DMS79 treated with DMSO at 0.1 percent for 48 hours (cell line): ENCODE measurements at regions not wholly inside any gene's neighbourhood (a gene's known extent, or its start where the extent isn't known, plus 50 kb on each side); places are given as distances from the start of the nearest gene placed in this dataset.

Experiments
- DNase-seq: peaks from one replicate; lab custom pipeline; 2025; lab: John Stamatoyannopoulos, UW

GRCh38 chr13:109859216-109859835 is 72.9 kb upstream of the IRS2 start:
- DNase-seq, result no peak

DNA sequence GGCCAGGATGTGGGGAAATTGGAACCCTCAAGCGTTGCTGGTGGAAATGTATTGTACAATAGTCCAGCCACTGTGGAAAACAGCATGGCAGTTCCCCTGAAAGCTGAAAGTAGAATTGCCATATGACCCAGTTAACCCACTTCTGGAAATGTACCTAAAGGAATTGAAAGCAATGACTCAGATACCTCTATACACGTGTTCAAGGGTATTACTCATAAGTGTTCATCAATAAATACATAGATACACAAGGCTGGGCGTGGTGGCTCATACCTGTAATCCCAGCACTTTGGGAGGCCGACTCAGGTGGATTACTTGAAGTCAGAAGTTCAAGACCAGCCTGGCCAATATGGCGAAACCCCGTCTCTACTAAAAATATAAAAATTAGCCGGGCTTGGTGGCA is 71.9 kb upstream of the IRS2 start:
- no peak for DNase-seq

DNA sequence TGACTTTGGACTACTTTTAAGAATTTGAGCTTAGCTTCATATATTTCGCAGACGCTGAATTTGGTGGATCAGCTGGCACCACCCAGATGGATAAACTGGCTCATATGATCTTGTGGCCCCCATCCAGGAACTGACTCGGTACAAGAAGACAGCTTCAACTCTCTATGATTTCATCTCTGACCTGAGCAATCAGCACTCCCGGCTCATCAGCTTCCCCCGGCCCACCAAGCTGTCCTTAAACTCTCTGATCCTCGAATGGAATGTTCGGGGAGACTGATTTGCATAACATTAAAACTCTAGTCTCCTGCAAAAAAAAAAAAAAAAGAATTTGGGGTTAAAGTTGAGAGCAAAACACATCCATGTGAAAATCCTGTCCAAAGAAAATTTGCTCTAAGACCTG is 71.4 kb upstream of the IRS2 start:
- DNase-seq, result no peak

DNA sequence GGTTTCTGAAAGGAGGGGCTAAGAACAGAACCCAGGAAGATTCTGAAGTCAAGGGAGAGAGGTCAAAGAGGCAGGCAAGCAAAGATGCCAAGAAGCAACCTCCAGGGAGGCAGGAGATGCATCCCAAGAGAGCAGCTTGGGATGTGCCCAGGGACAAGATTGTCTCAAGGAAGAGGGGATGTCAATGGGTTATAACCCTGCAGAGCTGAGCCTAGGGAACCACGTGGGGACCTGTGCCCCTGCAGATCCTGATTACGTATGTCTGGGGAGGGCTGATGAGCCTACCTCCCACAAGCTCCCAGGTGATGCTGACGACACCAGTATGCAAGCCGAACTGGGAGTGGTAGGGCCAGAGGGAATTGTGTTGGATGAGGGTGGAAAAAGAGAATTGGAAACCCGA is 70.9 kb upstream of the IRS2 start:
- no peak for DNase-seq

- no peak for DNase-seq
Measured at GRCh38 chr13:109856350-109856749, 70.0 kb upstream of the IRS2 start.

GRCh38 chr13:109853153-109853552 is 66.8 kb upstream of the IRS2 start:
- DNase-seq, result no peak

DNA sequence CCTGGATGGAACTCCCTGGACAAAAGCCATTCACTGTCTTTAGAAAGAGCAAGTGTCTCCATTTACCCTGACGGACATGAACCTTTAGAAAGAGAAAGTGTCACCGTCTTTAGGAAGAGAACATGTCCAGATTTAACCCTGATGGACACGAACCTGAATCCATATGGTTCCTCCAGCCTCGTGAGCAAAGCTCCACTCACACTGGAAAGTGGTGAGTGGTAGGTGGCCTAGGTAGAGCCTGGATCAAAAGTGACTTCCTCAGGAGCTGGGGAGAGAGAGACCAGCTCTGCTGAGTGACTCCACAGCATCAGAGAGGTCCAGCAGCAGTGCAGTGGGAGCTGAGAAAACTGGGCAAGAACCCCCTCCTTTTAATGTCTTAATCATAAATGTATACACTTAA is 59.8 kb upstream of the IRS2 start:
- no peak for DNase-seq

DNA sequence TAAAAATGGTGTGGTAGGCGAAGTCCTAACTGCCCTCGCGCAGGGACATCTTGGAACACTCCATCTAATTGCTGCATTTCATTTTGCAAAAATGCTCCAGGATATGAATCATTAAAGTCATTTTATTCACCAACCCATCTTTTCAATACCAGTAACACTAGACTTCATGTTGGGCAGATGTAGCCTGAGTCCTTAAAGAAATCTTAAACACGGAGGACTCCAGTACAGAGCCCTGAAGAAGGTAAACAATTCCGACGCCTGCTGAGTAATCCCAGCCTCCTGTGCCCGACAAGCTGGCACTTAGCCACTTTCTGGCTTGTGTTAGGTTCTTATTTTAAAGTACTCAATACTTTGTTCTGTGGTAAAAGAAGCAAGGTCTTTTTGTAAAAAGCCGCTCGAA is 58.0 kb upstream of the IRS2 start:
- peak; percentile 95 for DNase-seq

GRCh38 chr13:109843695-109844094 is 57.3 kb upstream of the IRS2 start:
- no peak for DNase-seq

DNA sequence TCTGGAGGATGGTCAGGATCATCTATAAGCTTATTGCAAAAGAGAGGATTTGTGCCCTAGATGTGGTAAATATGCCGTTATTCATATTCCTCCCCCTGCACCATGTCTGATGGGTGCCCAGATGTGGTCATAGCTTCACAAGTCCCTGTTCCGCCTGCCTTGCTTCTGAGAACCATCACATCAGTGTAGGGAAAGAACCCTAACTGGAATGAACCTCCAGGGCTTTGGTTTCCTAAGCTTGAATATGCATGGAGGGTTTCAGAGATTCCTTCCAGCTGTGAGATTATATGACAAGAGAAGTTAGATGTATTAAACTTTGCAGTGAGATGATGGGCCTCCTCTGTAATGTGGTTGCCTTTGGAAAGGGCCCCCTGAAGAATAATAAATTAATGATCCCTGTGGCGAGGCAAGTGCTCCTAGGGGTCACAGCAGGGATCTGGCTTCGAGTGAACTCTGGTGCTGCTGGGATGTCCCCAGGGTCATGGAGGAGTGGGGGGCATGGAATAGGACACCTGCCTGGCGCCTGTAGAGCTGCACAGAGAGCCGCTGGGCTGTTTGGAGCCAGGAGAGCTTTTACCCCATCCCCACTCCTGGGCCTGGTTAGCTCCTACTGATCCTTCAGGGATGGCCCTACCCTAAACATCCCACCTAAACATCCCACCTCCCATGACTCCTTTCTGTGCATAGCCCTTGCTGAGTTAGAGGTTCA is 56.0 kb upstream of the IRS2 start:
- no peak for DNase-seq

- no peak for DNase-seq
Measured at GRCh38 chr13:109840893-109841287, 54.5 kb upstream of the IRS2 start.

DNA sequence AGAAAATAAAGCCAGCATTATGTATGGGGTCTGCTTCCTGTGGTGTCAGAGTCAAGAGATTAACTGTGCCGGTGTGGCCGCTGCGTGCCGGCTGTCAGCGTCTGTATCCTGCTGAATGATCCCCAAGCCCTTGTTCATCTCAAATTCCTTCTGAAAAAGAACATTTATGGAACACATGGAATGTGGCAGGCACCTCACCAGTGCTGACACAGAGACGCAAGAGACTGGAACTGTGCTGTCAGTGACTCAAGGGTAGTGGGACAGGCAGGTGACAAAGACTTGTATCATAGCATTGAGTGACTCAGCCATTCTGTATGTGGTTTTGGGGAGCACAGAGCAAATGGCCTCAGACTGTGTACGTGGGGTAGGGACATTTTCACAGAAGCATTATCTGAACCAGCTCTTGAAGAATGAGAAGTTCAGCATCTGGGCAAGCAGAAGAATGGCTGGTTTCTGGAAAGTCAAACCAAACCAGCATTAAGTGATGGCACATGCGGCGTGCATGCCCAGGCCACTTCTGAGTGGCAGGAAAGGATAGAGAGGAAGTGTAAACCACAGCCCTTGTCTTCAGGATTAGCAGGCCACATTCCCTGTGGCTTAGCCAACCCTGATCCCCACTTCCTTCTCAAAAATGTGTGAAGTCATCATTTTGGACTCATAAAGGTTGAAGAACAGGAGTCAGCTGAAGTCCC is 54.0 kb upstream of the IRS2 start:
- no peak for DNase-seq

DNA sequence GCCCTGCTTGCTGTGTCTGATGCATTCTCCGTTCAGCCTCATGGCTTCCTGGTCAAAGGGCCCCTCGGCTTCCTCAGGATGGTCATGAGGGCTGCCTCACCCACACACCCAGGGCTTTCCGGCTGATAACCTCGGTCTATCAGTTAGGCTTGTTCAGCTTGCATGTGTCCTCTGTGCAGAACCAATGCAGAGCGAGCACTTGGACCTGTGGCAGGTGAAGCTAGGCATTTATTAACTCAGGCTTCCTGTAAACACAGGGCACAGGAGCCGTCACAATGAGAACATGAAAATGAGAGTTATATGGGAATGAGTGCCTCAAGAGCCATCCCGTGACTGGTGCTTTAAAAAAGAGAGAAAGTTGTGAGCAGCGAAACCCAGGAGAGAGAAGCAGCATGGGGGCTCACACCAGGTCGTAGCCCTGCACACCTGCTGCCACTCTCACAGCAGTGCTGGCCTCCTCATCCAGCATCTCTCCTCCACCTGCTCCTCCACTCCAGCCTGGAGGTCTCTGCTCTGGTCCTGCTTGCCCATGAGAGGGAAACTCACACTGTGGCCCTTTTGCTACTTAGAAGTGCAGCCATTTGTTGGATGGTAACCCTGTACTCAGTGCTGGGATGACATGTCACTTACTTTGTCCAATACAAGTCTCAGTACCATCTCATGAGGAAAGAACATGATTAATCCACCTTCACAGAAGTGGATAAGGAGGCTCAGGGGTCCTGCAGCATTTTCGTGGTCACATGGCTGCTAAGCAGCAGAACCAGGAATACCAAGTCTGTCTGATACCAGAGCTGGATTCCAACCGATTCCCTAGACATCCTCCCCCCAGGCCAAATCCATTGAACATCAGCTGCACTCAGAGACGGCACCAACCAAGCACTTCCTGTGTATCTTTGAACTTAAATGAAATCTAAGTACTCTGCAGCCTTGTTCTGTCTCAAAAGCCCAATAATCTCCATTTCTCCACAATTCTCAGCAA is 50.5 kb upstream of the IRS2 start:
- no peak for DNase-seq
